ENCODE measurements at regions not wholly inside any gene's neighbourhood (a gene's known extent, or its start where the extent isn't known, plus 50 kb on each side); places are given as distances from the start of the nearest gene placed in this dataset.

GRCh38 chr6:90970672-90971071 is 383.8 kb upstream of the MAP3K7 start:
- intact Hi-C loops (cut with micrococcal nuclease) = no loop called here
- H3K4me1 Mint-ChIP-seq = no peaks in the 10 kb centered on the region
- H3K4me3 Mint-ChIP-seq = no peak overlapping the region
- ChIA-PET CTCF (no interaction called here), POLR2A (no interaction called here)
- no peak for DNase-seq
- no peak for ATAC-seq (ENCODE audit: low read depth)
- TF ChIP-seq CTCF (IDR thresholded peaks at IDR 0.05) = no peak
- H3K36me3 Mint-ChIP-seq (ENCODE audit: low read depth) = no peaks in the 10 kb centered on the region
- H3K27me3 Mint-ChIP-seq = peaks cover 3% of the 10 kb centered on the region
- H3K27ac Mint-ChIP-seq = no peak overlapping the region
- H3K9me3 Mint-ChIP-seq = no peaks in the 10 kb centered on the region

GRCh38 chr6:90967471-90967870 is 380.6 kb upstream of the MAP3K7 start:
- Mint-ChIP-seq H3K9me3 (peaks cover 3% of the 10 kb centered on the region), H3K4me1 (no peaks in the 10 kb centered on the region), H3K27ac (no peak overlapping the region), H3K4me3 (no peak overlapping the region), H3K27me3 (peaks cover 3% of the 10 kb centered on the region), H3K36me3 (ENCODE audit: low read depth) (no peaks in the 10 kb centered on the region)
- CTCF ChIA-PET = no interaction called here
- ATAC-seq (ENCODE audit: low read depth) (no peak), DNase-seq (no peak)
- intact Hi-C loops (cut with micrococcal nuclease) = no loop called here
- POLR2A ChIA-PET = no interaction called here
- TF ChIP-seq CTCF (IDR thresholded peaks at IDR 0.05) = no peak

- POLR2A ChIA-PET = no interaction called here
- H3K36me3 Mint-ChIP-seq (ENCODE audit: low read depth) = no peaks in the 10 kb centered on the region
- ATAC-seq (ENCODE audit: low read depth) (no peak), DNase-seq (no peak)
- no peak overlapping the region for H3K27ac Mint-ChIP-seq
- peaks cover 3% of the 10 kb centered on the region for H3K9me3 Mint-ChIP-seq
- CTCF ChIA-PET = no interaction called here
- intact Hi-C loops (cut with micrococcal nuclease) = no loop called here
- peaks cover 8% of the 10 kb centered on the region for H3K27me3 Mint-ChIP-seq
- H3K4me1 Mint-ChIP-seq = no peaks in the 10 kb centered on the region
- no peak for TF ChIP-seq CTCF (IDR thresholded peaks at IDR 0.05)
- no peak overlapping the region for H3K4me3 Mint-ChIP-seq
These were observed 373.5 kb upstream of the MAP3K7 start for GRCh38 chr6:90960324-90960723.

- POLR2A ChIA-PET = no interaction called here
- H3K9me3 Mint-ChIP-seq = no peaks in the 10 kb centered on the region
- intact Hi-C loops (cut with micrococcal nuclease) = no loop called here
- CTCF ChIA-PET = interaction anchor here (1.2 to 2.8 kb wide), 2 partner anchors 14 to 15 kb away, joined by 3 to 9 read pairs; no protein-coding TSS in a partner anchor
- no peak for TF ChIP-seq CTCF (IDR thresholded peaks at IDR 0.05)
- H3K4me1 Mint-ChIP-seq = no peaks in the 10 kb centered on the region
- H3K27me3 Mint-ChIP-seq = peaks cover 10% of the 10 kb centered on the region
- H3K4me3 Mint-ChIP-seq = no peak overlapping the region
- DNase-seq (no peak), ATAC-seq (ENCODE audit: low read depth) (no peak)
- no peak overlapping the region for H3K27ac Mint-ChIP-seq
- H3K36me3 Mint-ChIP-seq (ENCODE audit: low read depth) = no peaks in the 10 kb centered on the region
These were observed 368.4 kb upstream of the MAP3K7 start for GRCh38 chr6:90955246-90955645.

- intact Hi-C loops (cut with micrococcal nuclease) = no loop called here
- H3K27me3 Mint-ChIP-seq = peaks cover 9% of the 10 kb centered on the region
- ATAC-seq (ENCODE audit: low read depth) (no peak), DNase-seq (no peak)
- ChIA-PET POLR2A (no interaction called here), CTCF (interaction anchor here (2.8 kb wide), 1 partner anchor 13 kb away, joined by 9 read pairs; no protein-coding TSS in a partner anchor)
- H3K36me3 Mint-ChIP-seq (ENCODE audit: low read depth) = no peaks in the 10 kb centered on the region
- H3K9me3 Mint-ChIP-seq = no peaks in the 10 kb centered on the region
- H3K4me1 Mint-ChIP-seq = no peaks in the 10 kb centered on the region
- TF ChIP-seq CTCF (IDR thresholded peaks at IDR 0.05) = no peak
- no peak overlapping the region for H3K27ac Mint-ChIP-seq
- no peak overlapping the region for H3K4me3 Mint-ChIP-seq
These were observed 366.7 kb upstream of the MAP3K7 start for GRCh38 chr6:90953405-90954161.

Measured in activated B cell treated with CpG ODN at 0.5 μM for 24 hours (primary cell).